NCI-H1694 (cell line): ENCODE measurements at regions not wholly inside any gene's neighbourhood (a gene's known extent, or its start where the extent isn't known, plus 50 kb on each side); places are given as distances from the start of the nearest gene placed in this dataset.
A peak's percentile ranks its signal among the peaks of the same experiment; 100 is the strongest.

Source experiments
- DNase-seq: peaks from one replicate; lab custom pipeline; 2025; lab: John Stamatoyannopoulos, UW

DNA sequence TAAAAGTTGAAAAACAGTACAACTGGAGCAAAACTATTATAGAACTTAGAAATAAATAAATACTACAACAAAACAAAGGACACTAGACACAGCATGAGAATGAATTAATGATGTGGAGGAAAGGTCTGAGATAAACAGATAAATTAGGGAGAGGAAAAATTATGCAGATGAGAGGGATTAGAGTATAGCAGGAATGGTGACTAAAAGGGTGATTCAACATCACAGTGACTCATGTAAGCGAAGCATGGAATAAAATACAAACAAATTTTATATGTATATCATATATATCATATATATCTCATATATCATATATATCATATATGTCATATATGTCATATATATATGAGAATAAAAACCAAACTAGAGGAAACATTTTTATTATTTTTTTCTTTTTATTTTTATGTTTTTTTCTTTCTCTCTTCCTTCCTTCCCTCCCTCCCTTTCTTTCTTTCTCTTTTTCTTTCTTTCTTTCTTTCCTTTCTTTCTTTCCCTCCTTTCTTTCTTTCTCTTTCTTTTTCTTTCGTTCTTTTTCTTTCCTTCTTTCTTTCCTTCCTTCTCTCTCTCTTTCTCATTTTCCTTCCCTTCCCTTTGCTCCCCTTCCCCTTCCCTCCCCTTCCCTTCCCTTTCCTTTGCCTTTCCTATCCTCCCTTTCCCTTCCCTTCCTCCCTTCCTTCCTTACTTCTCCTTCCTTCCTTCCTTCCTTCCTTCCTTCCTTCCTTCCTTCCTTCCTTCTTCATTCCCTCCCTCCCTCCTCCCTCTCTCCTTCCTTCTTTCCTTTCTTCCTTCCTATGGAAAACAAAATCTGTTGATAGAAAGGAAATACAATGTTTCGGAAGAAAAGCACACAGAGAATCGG is 1014.6 kb downstream of the GRIK2 start:
- DNase-seq, result no peak

- DNase-seq, result no peak
These were observed 1012.4 kb downstream of the GRIK2 start for GRCh38 chr6:102405860-102406259.

- DNase-seq, result peak; percentile 56
These were observed 1009.3 kb downstream of the GRIK2 start for GRCh38 chr6:102402635-102403329.

- no peak for DNase-seq
These were observed 1005.4 kb downstream of the GRIK2 start for GRCh38 chr6:102398788-102399390.

DNA sequence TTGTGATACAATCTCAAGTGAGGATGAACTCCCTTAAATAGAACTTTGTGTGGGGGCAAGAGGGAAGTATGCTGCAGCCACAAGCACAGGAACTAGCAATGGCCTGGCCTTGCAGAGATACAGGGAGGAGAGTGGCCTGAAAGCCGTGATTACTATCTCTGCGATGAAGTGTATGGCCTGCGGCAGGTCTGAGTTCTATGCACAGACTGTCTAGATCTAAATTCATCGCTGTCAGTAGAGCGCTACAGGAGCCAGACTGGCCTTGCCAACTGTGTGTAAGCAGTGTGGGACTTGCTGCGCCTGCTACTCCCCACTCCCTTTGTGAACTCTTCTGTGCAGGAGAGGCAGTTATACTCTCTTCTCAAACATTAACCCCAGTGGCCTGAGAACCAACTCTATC is 997.0 kb downstream of the GRIK2 start:
- DNase-seq, result no peak

GRCh38 chr6:102389994-102390393 is 996.5 kb downstream of the GRIK2 start:
- DNase-seq, result no peak

DNA sequence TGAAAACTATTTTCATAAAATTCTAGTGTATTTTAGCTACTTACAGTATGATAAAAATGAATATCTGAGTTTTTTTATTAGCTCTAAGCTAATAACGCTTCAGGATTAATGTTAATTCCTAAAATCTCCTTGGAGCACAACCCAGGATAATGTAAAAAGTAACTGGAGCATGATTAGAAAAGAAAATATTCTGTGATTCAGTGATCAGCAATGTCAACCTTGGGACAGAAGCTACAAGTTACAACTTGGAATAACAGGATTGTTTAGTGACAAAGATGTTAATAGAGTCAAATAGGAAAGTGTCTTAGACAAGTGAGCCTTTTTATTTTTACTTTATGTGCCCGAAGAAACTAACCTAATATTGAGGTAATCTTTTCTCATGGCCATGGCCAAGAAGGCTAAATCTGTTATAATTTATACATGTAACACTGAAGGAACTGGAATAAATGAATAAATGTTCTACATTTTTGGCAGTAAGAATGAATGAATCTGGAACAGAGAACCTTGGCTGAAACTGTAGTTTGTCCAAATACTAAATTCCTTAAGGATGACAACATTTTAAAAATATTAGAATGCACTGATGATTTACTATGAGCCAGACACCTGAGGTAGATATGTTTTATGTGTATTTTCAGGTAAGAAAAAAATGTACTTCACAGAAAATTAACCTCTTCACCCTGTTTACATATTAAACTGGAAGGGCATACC is 994.0 kb downstream of the GRIK2 start:
- DNase-seq, result no peak

- DNase-seq, result no peak
These were observed 987.7 kb downstream of the GRIK2 start for GRCh38 chr6:102381203-102381602.

DNA sequence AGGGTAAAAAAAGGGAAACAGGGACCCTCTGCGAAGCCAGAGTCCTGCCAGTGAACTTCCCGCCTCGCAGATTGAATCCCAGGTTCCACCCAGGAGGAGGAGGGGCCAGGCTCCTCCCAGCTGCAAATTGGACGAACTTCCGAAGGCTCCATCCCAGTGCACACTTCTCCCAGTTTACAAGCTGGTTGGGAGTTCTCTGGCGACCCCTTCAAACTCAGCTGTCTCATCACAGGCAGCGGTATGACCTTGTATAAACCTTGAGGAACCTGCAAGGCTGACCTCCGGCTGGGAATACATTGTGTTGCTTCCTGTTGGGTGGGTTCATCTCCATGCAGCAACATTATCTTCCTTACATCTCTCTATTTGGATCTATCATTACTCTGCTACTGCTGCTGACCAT is 962.7 kb downstream of the GRIK2 start:
- no peak for DNase-seq

DNA sequence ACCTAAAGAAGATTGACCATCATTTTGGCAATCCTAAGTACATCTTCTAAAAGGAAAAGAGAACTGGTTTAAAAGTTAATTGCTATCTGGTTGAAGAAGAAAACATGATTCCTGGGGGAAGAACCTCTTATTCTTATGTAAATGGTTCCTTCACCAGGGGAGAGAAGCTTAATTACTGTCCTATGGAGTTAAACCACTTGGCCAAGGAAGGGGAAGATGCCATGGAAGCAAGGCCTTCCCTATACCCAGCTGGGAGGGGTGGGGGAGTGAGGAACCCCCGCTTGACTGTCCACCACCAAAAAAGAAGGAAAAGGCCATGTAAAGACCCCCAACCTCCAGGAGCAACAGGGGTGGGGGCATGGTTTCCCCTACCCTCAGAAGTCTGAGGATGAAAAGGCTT is 962.1 kb downstream of the GRIK2 start:
- no peak for DNase-seq

GRCh38 chr6:102352552-102352951 is 959.0 kb downstream of the GRIK2 start:
- DNase-seq, result no peak

DNA sequence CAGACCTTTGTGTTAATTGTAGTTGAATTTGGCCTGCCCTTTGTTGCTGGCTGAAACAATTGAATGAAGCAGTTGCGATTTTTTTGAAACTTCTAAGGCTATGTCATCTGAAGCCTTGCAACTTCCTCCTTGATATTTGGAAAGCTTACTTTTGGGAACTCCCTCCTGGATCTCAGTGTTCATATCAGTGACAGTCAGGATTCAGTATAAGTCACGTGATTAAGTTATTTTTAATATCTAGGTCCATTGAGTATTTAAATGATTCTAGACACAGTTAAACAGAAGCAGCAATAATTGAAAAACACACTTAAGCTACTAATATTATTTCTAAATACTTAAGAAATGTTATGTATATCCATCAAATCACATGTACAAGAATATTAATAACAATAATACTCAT is 951.3 kb downstream of the GRIK2 start:
- no peak for DNase-seq

DNA sequence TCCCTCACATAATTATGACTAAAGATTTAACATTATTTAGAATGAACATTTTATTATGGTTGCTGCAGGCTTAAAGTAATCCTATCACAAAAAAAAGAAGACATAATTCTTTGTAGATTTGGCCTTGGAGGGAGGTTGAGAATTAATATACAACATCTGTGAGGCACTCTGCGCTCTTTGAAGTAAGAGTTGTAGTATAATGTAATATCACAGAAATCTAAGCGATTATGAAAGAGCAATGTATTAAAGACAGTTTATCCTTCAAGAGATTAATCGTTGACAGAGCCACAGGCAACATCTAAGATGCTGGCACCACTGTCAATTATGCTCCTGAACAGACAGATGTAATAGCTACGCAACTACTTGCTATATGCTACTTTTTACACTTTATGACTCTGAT is 946.8 kb downstream of the GRIK2 start:
- DNase-seq, result no peak

GRCh38 chr6:102333736-102334135 is 940.2 kb downstream of the GRIK2 start:
- no peak for DNase-seq

- no peak for DNase-seq
These were observed 934.3 kb downstream of the GRIK2 start for GRCh38 chr6:102327697-102328225.

- DNase-seq, result no peak
These were observed 920.2 kb downstream of the GRIK2 start for GRCh38 chr6:102313699-102314098.

DNA sequence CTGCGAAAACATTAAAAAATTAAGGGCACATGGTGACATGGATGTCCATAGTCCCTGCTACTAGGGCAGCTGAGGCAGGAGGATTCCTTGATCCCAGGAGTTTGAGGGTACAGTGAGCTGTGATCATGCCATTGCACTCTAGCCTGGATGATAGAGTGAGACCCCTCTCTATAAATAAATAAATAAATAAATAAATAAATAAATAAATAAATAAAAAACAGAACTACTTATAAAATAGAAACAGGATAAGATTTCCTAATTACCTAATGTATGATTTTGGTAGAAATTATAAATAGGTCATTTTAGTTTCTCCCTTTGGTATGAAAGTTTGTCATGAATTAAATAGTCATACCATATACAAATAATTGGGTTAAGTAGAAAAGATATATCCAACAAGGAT is 916.2 kb downstream of the GRIK2 start:
- DNase-seq, result no peak

DNA sequence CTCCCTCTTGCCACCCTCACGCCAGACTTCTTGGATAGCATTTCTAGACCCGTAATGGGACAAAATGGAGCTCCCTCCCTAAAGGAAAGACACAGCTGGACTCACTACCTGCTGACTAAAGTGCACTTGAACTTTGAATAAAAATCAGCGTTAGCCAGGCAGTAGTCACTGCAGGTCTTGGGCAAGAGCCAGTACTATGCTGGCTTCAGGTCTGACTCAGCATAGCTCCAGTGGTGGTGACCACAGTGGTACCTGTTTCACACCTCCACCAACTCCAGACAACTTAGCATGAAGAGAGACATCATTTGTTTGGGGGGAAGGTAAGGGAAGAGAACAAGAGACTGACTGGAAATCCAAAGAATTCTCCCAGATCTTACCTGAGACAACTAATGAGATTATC is 906.8 kb downstream of the GRIK2 start:
- DNase-seq, result no peak

DNA sequence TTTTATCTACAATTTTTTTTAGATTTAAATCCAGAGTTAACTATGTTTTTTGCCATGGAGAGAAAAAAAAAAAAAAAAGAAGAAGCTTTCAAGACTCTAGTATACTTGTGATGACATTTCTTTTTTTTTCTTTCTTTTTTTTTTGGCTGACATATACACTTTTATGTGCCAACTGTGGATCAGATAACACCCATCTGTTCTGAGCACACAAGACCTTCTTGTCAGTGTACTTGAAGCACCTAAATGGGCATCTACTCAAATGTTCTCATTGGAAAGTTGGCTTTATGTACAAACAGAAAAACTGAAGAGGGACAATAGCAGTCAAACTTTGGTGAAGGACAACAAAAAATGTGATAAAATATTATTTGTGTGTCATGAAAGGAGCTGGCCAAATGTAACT is 904.5 kb downstream of the GRIK2 start:
- no peak for DNase-seq
